ENCODE measurements at regions not wholly inside any gene's neighbourhood (a gene's known extent, or its start where the extent isn't known, plus 50 kb on each side); places are given as distances from the start of the nearest gene placed in this dataset.

GRCh38 chr1:84069236-84069845, 70.4 kb upstream of the TTLL7 start:
- Histone ChIP-seq H3K4me1 (ENCODE audit: control insufficient read depth, insufficient read depth, low read length) (no peaks in the 10 kb centered on the region), H3K27me3 (ENCODE audit: control insufficient read depth, insufficient read depth, low read length) (no peaks in the 10 kb centered on the region), H3K9me3 (ENCODE audit: control insufficient read depth, insufficient read depth, low read length) (no peaks in the 10 kb centered on the region), H3K36me3 (ENCODE audit: control insufficient read depth, insufficient read depth, low read length) (no peaks in the 10 kb centered on the region), H3K27ac (ENCODE audit: low read length) (no peak overlapping the region), H3K4me3 (ENCODE audit: low read length) (no peak overlapping the region)
- no CpG with 5 or more reads among the region's 2 CpGs for WGBS (ENCODE audit: insufficient coverage, insufficient read length)
- DNase-seq (ENCODE audit: low read depth, low spot score), result no peak

- H3K4me1 ChIP-seq (ENCODE audit: control insufficient read depth, insufficient read depth, low read length), result no peaks in the 10 kb centered on the region
- no peak for DNase-seq (ENCODE audit: low read depth, low spot score)
- H3K36me3 ChIP-seq (ENCODE audit: control insufficient read depth, insufficient read depth, low read length), result no peaks in the 10 kb centered on the region
- no peak overlapping the region for H3K27ac ChIP-seq (ENCODE audit: low read length)
- no peaks in the 10 kb centered on the region for H3K9me3 ChIP-seq (ENCODE audit: control insufficient read depth, insufficient read depth, low read length)
- H3K27me3 ChIP-seq (ENCODE audit: control insufficient read depth, insufficient read depth, low read length), result no peaks in the 10 kb centered on the region
- no peak overlapping the region for H3K4me3 ChIP-seq (ENCODE audit: low read length)
- WGBS (ENCODE audit: insufficient coverage, insufficient read length), result no CpG with 5 or more reads among the region's 1 CpG
Observed at GRCh38 chr1:84062496-84062895, 63.6 kb upstream of the TTLL7 start.

- DNase-seq (ENCODE audit: low read depth, low spot score), result no peak
- Histone ChIP-seq H3K27me3 (ENCODE audit: control insufficient read depth, insufficient read depth, low read length) (no peaks in the 10 kb centered on the region), H3K27ac (ENCODE audit: low read length) (no peak overlapping the region), H3K36me3 (ENCODE audit: control insufficient read depth, insufficient read depth, low read length) (no peaks in the 10 kb centered on the region), H3K4me3 (ENCODE audit: low read length) (no peak overlapping the region), H3K4me1 (ENCODE audit: control insufficient read depth, insufficient read depth, low read length) (no peaks in the 10 kb centered on the region), H3K9me3 (ENCODE audit: control insufficient read depth, insufficient read depth, low read length) (no peaks in the 10 kb centered on the region)
- no CpG with 5 or more reads among the region's 2 CpGs for WGBS (ENCODE audit: insufficient coverage, insufficient read length)
Observed at GRCh38 chr1:84061336-84061735, 62.4 kb upstream of the TTLL7 start.

GRCh38 chr1:84060781-84061180, 61.8 kb upstream of the TTLL7 start:
- H3K4me3 ChIP-seq (ENCODE audit: low read length), result no peak overlapping the region
- no peak overlapping the region for H3K27ac ChIP-seq (ENCODE audit: low read length)
- H3K9me3 ChIP-seq (ENCODE audit: control insufficient read depth, insufficient read depth, low read length), result no peaks in the 10 kb centered on the region
- no peaks in the 10 kb centered on the region for H3K4me1 ChIP-seq (ENCODE audit: control insufficient read depth, insufficient read depth, low read length)
- 100% methylated on average over 1 of the region's 2 CpGs for WGBS (ENCODE audit: insufficient coverage, insufficient read length)
- H3K27me3 ChIP-seq (ENCODE audit: control insufficient read depth, insufficient read depth, low read length), result no peaks in the 10 kb centered on the region
- H3K36me3 ChIP-seq (ENCODE audit: control insufficient read depth, insufficient read depth, low read length), result no peaks in the 10 kb centered on the region
- no peak for DNase-seq (ENCODE audit: low read depth, low spot score)

GRCh38 chr1:84048820-84049219, 49.9 kb upstream of the TTLL7 start:
- no CpG with 5 or more reads among the region's 2 CpGs for WGBS (ENCODE audit: insufficient coverage, insufficient read length)
- Histone ChIP-seq H3K9me3 (ENCODE audit: control insufficient read depth, insufficient read depth, low read length) (no peaks in the 10 kb centered on the region), H3K27ac (ENCODE audit: low read length) (no peak overlapping the region), H3K4me3 (ENCODE audit: low read length) (no peak overlapping the region), H3K27me3 (ENCODE audit: control insufficient read depth, insufficient read depth, low read length) (no peaks in the 10 kb centered on the region), H3K4me1 (ENCODE audit: control insufficient read depth, insufficient read depth, low read length) (no peaks in the 10 kb centered on the region), H3K36me3 (ENCODE audit: control insufficient read depth, insufficient read depth, low read length) (no peaks in the 10 kb centered on the region)
- DNase-seq (ENCODE audit: low read depth, low spot score), result no peak

All from iPS DF 6.9 (cell line).